ENCODE measurements at regions not wholly inside any gene's neighbourhood (a gene's known extent, or its start where the extent isn't known, plus 50 kb on each side); places are given as distances from the start of the nearest gene placed in this dataset.

GRCh38 chr21:22476726-22477646, 1478.8 kb downstream of the NCAM2 start:
- no peaks in the 10 kb centered on the region for H3K4me1 ChIP-seq
- intact Hi-C loops (cut with DNase I): no loop called here
- H3K4me3 ChIP-seq: no peak overlapping the region
- no peaks in the 10 kb centered on the region for H3K27me3 ChIP-seq
- no peak for DNase-seq
- no peak overlapping the region for H3K27ac ChIP-seq
- WGBS, 2 donors: 21 to 38% methylated on average over 1 to 2 of the region's 2 CpGs
- TF ChIP-seq CTCF (IDR thresholded peaks at IDR 0.05): no peak
- TF ChIP-seq POLR2A (IDR thresholded peaks at IDR 0.05): no peak
- no peaks in the 10 kb centered on the region for H3K36me3 ChIP-seq
- peaks cover 0 to 7% (median 0%) of the 10 kb centered on the region in 3 donors for H3K9me3 ChIP-seq

- Histone ChIP-seq H3K4me1 (no peaks in the 10 kb centered on the region), H3K27ac (no peak overlapping the region), H3K36me3 (no peaks in the 10 kb centered on the region), H3K9me3 (peaks cover 0 to 18% (median 0%) of the 10 kb centered on the region in 3 donors), H3K4me3 (no peak overlapping the region), H3K27me3 (no peaks in the 10 kb centered on the region)
- intact Hi-C loops (cut with DNase I): no loop called here
- TF ChIP-seq CTCF (IDR thresholded peaks at IDR 0.05) (no peak), POLR2A (IDR thresholded peaks at IDR 0.05) (no peak)
- WGBS, 2 donors: 25 to 38% methylated on average over 1 of the region's 1 CpG
- DNase-seq: no peak
Observed at GRCh38 chr21:22490049-22490448, 1491.8 kb downstream of the NCAM2 start.

GRCh38 chr21:22516230-22516629, 1518.0 kb downstream of the NCAM2 start:
- TF ChIP-seq POLR2A (IDR thresholded peaks at IDR 0.05): no peak
- H3K27ac ChIP-seq: no peak overlapping the region
- DNase-seq: no peak
- WGBS, 2 donors: 48 to 58% methylated on average over 3 of the region's 3 CpGs
- no peaks in the 10 kb centered on the region for H3K27me3 ChIP-seq
- H3K4me1 ChIP-seq: no peaks in the 10 kb centered on the region
- H3K36me3 ChIP-seq: no peaks in the 10 kb centered on the region
- H3K9me3 ChIP-seq: peaks cover 0 to 12% (median 0%) of the 10 kb centered on the region in 3 donors
- intact Hi-C loops (cut with DNase I): no loop called here
- H3K4me3 ChIP-seq: no peak overlapping the region

GRCh38 chr21:22535630-22536029, 1537.4 kb downstream of the NCAM2 start:
- TF ChIP-seq POLR2A (IDR thresholded peaks at IDR 0.05): no peak
- no peak for TF ChIP-seq CTCF (IDR thresholded peaks at IDR 0.05)
- Histone ChIP-seq H3K36me3 (no peaks in the 10 kb centered on the region), H3K9me3 (peaks cover 0 to 33% (median 19%) of the 10 kb centered on the region in 3 donors), H3K27ac (no peak overlapping the region), H3K4me3 (no peak overlapping the region), H3K4me1 (no peaks in the 10 kb centered on the region), H3K27me3 (no peaks in the 10 kb centered on the region)
- WGBS, 2 donors: 100% methylated on average over 1 of the region's 1 CpG; no CpG with 5 or more reads in 1 of the 2 donors
- intact Hi-C loops (cut with DNase I): no loop called here
- DNase-seq: no peak

GRCh38 chr21:22536509-22536908, 1538.3 kb downstream of the NCAM2 start:
- DNase-seq: no peak
- Histone ChIP-seq H3K9me3 (peaks cover 0 to 33% (median 20%) of the 10 kb centered on the region in 3 donors), H3K27me3 (no peaks in the 10 kb centered on the region), H3K4me3 (no peak overlapping the region), H3K4me1 (no peaks in the 10 kb centered on the region), H3K27ac (no peak overlapping the region), H3K36me3 (no peaks in the 10 kb centered on the region)
- no peak for TF ChIP-seq POLR2A (IDR thresholded peaks at IDR 0.05)
- no peak for TF ChIP-seq CTCF (IDR thresholded peaks at IDR 0.05)
- intact Hi-C loops (cut with DNase I): no loop called here
